Ishikawa (cell line): ENCODE measurements at regions not wholly inside any gene's neighbourhood (a gene's known extent, or its start where the extent isn't known, plus 50 kb on each side); places are given as distances from the start of the nearest gene placed in this dataset.

Experiments used
- EGR1 ChIP-seq: IDR thresholded peaks from 2 replicates; pipeline ENCODE4 v1.6.1; 2012
- EP300 ChIP-seq: IDR thresholded peaks from 2 replicates; pipeline ENCODE4 v1.6.1; 2012; ENCODE audit warnings: borderline replicate concordance
- REST ChIP-seq: IDR thresholded peaks from 2 replicates; pipeline ENCODE4 v1.6.1; 2012; ENCODE audit warnings: low read depth, mild to moderate bottlenecking
- TAF1 ChIP-seq: IDR thresholded peaks from 2 replicates; pipeline ENCODE4 v1.6.1; 2012; ENCODE audit warnings: low read depth, mild to moderate bottlenecking
- YY1 ChIP-seq: IDR thresholded peaks from 2 replicates; pipeline ENCODE4 v1.6.1; 2012; ENCODE audit warnings: low read depth
- ZBTB7A ChIP-seq: IDR thresholded peaks from 2 replicates; pipeline ENCODE4 v1.6.1; 2012; ENCODE audit warnings: low read depth

GRCh38 chr16:85279825-85280545, 167.7 kb upstream of the CIBAR2 start:
- TF ChIP-seq EP300 (no peak), REST (no peak), YY1 (no peak), TAF1 (no peak), ZBTB7A (no peak), EGR1 (no peak)
